Thoracic aorta (tissue), 2 donors: ENCODE measurements at regions not wholly inside any gene's neighbourhood (a gene's known extent, or its start where the extent isn't known, plus 50 kb on each side); places are given as distances from the start of the nearest gene placed in this dataset.

Experiments
- ATAC-seq: fragments of 150-250 bp; one replicate; pipeline ENCODE4 v1.8.0; 2017; ENCODE audit warnings: low read depth; ENCODE audit not compliant: insufficient number of reproducible peaks, low FRiP score
- DNase-seq: peaks from one replicate; pipeline ENCODE4 v3.0.0-alpha.2; 2020; ENCODE audit warnings: low spot score
- H3K27ac ChIP-seq, 2 donors: fragments of 200-600 bp; sonication (generic); 1 replicate in 1 of 2; 2 replicates in 1 of 2; pipeline ENCODE4 v1.5.1; 2016; ENCODE audit warnings: mild to moderate bottlenecking in 2 of 2, moderate library complexity in 2 of 2
- H3K27me3 ChIP-seq: fragments of 200-600 bp; sonication (generic); replicated peaks from 2 replicates; pipeline ENCODE4 v1.6.0; 2016; ENCODE audit warnings: mild to moderate bottlenecking; ENCODE audit not compliant: insufficient read depth
- H3K36me3 ChIP-seq: fragments of 200-600 bp; sonication (generic); one replicate; pipeline ENCODE4 v1.5.1; 2016
- H3K4me1 ChIP-seq, 2 donors: fragments of 200-600 bp; sonication (generic); 1 replicate in 1 of 2; 2 replicates in 1 of 2; pipeline versions ENCODE4 v1.5.1 to v1.6.0; 2016; ENCODE audit warnings: low read depth in 2 of 2, mild to moderate bottlenecking in 1 of 2; ENCODE audit not compliant: control insufficient read depth in 1 of 2
- H3K4me3 ChIP-seq: fragments of 200-600 bp; sonication (generic); 2 replicates; pipeline ENCODE4 v1.5.1; 2016; ENCODE audit warnings: mild to moderate bottlenecking
- H3K9me3 ChIP-seq: fragments of 200-600 bp; sonication (generic); 2 replicates; pipeline ENCODE4 v1.5.1; 2016
- TF ChIP-seq, protein P1 (sequence below): fragments of 200-600 bp; sonication (generic); IDR thresholded peaks from one replicate; pipeline ENCODE4 v1.5.1; 2019; ENCODE audit warnings: antibody characterized with exemption

DNA sequence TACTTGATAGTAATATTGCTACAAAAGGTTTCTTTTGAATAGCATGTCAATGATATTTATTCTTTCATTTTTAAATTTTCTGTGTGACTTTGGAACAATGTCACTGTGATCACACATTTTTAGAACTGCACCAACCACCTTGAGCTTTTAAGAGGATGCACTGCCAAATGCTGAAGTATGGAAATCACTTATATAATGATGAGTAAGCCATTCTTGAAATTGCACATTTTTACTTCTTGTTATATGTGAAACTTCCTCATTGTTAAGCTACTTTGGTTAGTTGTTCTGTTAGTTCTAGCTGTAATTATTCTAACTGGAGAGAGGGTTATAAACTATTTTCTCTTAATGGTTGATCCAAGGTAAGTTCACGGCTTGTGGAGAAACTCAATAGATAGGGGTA lies 547.5 kb downstream of the ZIC1 start:
- H3K4me1 ChIP-seq, result no peaks in the 10 kb centered on the region
- H3K36me3 ChIP-seq, result no peaks in the 10 kb centered on the region
- no peaks in the 10 kb centered on the region for H3K27me3 ChIP-seq
- no peaks in the 10 kb centered on the region for H3K9me3 ChIP-seq
- DNase-seq, result no peak
- no peak for ATAC-seq
- H3K27ac ChIP-seq, result no peak overlapping the region
- TF ChIP-seq, protein P1, sequence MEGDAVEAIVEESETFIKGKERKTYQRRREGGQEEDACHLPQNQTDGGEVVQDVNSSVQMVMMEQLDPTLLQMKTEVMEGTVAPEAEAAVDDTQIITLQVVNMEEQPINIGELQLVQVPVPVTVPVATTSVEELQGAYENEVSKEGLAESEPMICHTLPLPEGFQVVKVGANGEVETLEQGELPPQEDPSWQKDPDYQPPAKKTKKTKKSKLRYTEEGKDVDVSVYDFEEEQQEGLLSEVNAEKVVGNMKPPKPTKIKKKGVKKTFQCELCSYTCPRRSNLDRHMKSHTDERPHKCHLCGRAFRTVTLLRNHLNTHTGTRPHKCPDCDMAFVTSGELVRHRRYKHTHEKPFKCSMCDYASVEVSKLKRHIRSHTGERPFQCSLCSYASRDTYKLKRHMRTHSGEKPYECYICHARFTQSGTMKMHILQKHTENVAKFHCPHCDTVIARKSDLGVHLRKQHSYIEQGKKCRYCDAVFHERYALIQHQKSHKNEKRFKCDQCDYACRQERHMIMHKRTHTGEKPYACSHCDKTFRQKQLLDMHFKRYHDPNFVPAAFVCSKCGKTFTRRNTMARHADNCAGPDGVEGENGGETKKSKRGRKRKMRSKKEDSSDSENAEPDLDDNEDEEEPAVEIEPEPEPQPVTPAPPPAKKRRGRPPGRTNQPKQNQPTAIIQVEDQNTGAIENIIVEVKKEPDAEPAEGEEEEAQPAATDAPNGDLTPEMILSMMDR, result no peak
- H3K4me3 ChIP-seq, result no peak overlapping the region

DNA sequence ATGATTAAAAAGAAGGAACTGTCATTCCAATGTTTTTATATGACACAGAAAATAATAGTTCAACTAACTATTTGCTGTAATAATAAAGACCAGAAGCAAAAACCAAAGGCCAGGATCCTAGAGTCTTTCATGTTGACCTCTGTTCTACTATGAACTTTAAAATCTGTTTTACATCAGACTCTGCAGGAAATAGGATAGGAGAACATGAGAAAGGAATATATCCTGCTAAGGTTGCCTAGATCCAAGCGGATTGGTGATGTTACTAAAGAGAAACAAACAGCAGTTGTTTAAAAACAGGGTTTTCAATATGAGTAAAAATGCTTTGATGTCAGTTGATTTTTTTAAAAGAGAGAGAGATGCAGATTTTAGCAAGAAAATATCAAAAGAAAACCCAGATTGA lies 549.6 kb downstream of the ZIC1 start:
- DNase-seq (no peak), ATAC-seq (no peak)
- H3K27me3 ChIP-seq, result no peaks in the 10 kb centered on the region
- H3K27ac ChIP-seq, result no peak overlapping the region
- TF ChIP-seq, protein P1, result no peak
- no peaks in the 10 kb centered on the region for H3K9me3 ChIP-seq
- H3K36me3 ChIP-seq, result no peaks in the 10 kb centered on the region
- H3K4me3 ChIP-seq, result no peak overlapping the region
- no peaks in the 10 kb centered on the region for H3K4me1 ChIP-seq

DNA sequence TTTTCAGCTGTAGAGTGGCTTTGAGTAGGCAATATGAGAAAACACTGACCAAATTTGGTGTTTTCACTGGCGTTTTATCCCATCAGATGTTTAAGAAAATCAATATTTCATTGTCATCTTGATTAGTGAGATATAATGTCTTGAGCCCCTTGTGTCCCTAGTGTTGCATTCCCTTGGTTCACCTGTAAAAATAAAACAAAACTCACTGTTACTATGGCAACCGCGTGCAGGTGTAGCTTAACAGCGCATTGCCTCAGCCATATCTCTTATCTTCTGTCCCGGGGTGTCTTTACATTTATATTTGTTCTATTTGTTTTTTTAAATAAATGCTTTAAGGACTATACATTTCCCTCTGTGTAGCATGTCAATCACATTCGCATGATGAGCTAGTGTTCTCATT lies 551.6 kb downstream of the ZIC1 start:
- no peaks in the 10 kb centered on the region for H3K4me1 ChIP-seq
- H3K9me3 ChIP-seq, result no peaks in the 10 kb centered on the region
- H3K36me3 ChIP-seq, result no peaks in the 10 kb centered on the region
- DNase-seq (no peak), ATAC-seq (no peak)
- H3K27me3 ChIP-seq, result no peaks in the 10 kb centered on the region
- TF ChIP-seq, protein P1, result no peak
- no peak overlapping the region for H3K4me3 ChIP-seq
- no peak overlapping the region for H3K27ac ChIP-seq

DNA sequence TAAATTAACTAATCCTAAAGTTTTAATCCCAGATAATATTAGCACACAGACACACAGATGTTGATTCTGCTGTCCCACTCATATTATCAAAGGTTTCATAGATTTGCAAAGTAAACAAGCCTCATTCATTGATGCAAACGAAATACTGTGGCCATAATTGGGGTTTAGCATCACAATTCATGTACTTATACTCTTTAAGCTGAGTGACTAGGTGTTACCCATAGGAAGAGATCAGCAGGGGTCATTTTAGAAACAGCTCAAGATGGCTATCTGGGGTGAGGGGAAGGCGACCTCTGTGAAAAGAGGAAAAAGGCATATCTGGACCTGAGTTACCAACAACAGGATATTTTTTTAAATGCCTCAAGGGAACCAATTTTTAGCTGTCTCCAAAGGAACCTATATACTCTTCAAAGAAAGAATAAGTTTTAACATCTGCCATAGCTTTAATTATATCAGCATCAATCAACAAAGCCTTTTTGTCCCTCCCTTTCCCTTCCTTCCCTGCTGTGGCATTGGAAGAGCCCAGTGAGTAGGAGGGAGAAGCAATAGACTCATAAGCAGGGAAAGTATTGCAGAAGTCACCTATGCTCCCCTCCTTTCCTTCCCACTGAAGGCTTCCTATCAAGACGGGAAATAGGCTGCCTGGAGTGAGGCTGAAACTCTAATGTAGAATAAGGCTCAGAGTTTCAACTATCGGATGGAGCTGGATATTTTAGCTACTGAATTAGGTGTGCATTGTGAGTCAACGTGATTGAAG lies 553.4 kb downstream of the ZIC1 start:
- TF ChIP-seq, protein P1, result no peak
- Histone ChIP-seq H3K9me3 (no peaks in the 10 kb centered on the region), H3K4me3 (no peak overlapping the region), H3K4me1 (no peaks in the 10 kb centered on the region), H3K27me3 (no peaks in the 10 kb centered on the region), H3K36me3 (no peaks in the 10 kb centered on the region), H3K27ac (no peak overlapping the region)
- ATAC-seq (no peak), DNase-seq (no peak)

DNA sequence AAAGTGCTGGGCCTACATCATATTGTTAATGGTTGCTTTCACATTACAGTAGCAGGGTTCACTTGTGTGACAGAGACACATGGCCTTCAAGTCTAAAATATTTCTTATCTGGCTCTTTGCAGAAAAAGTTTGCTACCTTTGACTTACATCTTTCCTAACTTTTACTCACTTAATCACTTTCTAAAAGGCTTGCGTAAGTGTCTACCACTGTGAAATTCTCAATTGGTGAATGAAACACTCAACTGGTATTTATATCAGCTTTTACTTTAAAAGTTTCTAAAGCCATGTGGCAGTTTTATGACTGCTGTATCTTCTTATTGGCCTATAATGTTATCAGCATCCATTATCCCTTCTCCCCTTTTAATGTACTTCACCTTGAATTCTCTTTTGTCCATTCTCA lies 554.5 kb downstream of the ZIC1 start:
- Histone ChIP-seq H3K27me3 (no peaks in the 10 kb centered on the region), H3K36me3 (no peaks in the 10 kb centered on the region), H3K4me1 (no peaks in the 10 kb centered on the region), H3K4me3 (no peak overlapping the region), H3K27ac (no peak overlapping the region), H3K9me3 (no peaks in the 10 kb centered on the region)
- ATAC-seq, result no peak
- no peak for DNase-seq
- TF ChIP-seq, protein P1, result no peak
